ENCODE measurements at regions not wholly inside any gene's neighbourhood (a gene's known extent, or its start where the extent isn't known, plus 50 kb on each side); places are given as distances from the start of the nearest gene placed in this dataset.
"Not testable (repeated sequence)": the region's sequence is repeated elsewhere in the genome, so short reads cannot be mapped to it uniquely, and the experiment has no call there.

DNA sequence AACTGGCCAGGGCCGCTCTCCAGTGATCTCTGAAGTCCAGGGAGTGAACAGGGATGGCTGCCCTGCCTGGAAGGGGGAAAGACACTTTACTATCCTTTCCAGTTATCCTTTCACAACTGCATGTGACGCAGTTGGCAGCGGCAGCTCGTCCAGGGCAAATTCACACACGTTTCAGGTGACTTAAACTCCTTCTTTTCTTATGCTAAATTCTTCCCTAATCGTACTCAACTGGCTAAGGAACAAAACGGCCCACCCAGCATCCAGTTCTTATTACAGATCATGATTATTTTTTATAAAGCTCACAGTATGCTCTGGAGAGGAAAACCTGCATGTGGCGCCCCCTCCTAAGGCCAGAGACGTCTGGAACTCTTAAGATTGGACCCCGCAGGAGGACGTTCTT lies 767.1 kb downstream of the UQCRFS1 start:
- no peak for DNase-seq (ENCODE audit: low read depth)
- no peak overlapping the region for H3K4me3 ChIP-seq (ENCODE audit: control insufficient read depth, low read depth, low read length)
- TF ChIP-seq, protein P1, sequence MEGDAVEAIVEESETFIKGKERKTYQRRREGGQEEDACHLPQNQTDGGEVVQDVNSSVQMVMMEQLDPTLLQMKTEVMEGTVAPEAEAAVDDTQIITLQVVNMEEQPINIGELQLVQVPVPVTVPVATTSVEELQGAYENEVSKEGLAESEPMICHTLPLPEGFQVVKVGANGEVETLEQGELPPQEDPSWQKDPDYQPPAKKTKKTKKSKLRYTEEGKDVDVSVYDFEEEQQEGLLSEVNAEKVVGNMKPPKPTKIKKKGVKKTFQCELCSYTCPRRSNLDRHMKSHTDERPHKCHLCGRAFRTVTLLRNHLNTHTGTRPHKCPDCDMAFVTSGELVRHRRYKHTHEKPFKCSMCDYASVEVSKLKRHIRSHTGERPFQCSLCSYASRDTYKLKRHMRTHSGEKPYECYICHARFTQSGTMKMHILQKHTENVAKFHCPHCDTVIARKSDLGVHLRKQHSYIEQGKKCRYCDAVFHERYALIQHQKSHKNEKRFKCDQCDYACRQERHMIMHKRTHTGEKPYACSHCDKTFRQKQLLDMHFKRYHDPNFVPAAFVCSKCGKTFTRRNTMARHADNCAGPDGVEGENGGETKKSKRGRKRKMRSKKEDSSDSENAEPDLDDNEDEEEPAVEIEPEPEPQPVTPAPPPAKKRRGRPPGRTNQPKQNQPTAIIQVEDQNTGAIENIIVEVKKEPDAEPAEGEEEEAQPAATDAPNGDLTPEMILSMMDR (IDR thresholded peaks at IDR 0.05; ENCODE audit: control insufficient read depth, insufficient read depth, low read depth, low read length, missing control alignments), result no peak

DNA sequence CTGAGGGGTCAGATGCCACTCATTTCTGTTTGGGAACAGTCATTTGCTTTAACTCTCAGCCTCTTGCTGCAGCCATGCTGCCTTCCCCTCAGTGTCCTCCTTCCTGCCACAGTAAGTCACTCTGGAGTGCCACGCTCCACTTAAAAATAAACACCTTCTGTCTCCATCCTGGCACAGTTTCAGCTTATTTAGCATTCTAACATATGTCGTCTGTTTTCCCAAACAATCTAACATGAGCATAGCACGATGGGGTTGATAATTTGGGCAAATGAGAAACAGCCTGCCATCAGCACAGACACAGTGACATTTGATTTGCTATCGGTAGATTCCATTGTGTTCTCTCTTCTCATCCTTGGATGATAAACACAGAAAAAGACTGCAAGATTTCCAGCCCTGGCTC lies 768.6 kb downstream of the UQCRFS1 start:
- TF ChIP-seq, protein P1 (IDR thresholded peaks at IDR 0.05; ENCODE audit: control insufficient read depth, insufficient read depth, low read depth, low read length, missing control alignments), result no peak
- DNase-seq (ENCODE audit: low read depth), result no peak
- H3K4me3 ChIP-seq (ENCODE audit: control insufficient read depth, low read depth, low read length), result no peak overlapping the region

DNA sequence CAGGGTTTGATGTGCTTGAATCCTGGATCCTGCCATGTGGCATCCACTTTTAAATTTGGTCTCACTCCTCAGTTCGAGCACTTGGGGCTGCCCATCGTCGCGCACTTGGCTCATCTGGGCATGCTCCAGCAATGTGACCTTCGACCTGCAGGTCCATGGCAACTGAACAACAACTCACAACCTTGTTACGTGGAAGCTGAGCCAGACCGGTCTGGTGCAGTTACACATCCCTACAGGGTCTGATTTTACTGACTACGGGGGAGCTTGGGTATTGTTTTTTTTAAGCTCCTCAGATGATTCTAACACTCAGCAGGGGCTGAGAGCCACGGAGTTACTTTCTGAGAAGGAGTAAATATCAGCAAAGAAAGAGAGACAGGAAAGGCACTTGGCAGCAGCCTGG lies 769.6 kb downstream of the UQCRFS1 start:
- DNase-seq (ENCODE audit: low read depth), result no peak
- H3K4me3 ChIP-seq (ENCODE audit: control insufficient read depth, low read depth, low read length), result no peak overlapping the region
- TF ChIP-seq, protein P1 (IDR thresholded peaks at IDR 0.05; ENCODE audit: control insufficient read depth, insufficient read depth, low read depth, low read length, missing control alignments), result no peak

DNA sequence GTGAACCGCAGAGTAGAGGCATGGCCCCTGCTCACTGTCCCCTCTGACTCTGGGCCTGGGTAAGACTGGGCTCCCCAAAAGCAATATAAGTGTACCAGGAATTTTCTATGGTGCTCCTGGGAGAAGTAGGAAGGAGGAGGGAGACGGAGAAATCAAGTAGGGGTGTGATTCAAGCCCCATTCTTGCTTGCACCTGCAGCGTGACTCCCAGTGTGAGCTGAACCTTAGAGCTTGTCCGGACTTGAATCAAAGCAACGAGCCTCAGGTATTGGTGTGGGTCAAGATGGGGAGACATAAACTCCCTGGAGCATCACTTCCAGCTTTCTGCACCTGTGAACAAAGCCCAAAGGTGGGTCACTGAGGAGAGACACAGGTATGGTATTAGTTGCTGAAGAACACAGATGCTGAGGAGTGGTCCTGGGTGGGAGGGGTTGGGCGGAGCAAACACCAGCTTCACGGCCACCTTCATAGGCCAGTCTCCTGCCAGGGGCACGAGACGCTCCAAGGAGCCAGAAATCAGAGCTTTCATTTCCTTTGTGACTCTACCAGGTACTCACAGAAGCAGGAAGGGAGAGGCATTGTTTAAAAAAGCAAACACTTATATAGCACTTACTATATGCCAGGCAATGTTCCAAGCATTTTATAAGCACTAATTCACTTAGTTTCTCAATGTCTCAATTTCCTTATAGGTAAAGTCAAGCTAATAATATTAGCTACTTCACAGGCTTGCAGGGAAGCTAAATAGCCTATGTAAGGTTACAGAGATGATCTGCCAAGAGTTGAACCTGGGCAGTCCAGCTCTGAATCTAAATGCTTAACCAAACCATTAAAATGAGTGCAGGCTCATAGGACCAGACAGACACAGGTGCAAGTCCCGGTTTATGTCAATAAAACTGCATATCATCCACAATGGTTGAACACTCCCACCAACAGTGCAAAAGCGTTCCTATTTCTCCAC lies 775.3 kb downstream of the UQCRFS1 start:
- H3K4me3 ChIP-seq (ENCODE audit: control insufficient read depth, low read depth, low read length), result no peak overlapping the region
- no peak for DNase-seq (ENCODE audit: low read depth)
- TF ChIP-seq, protein P1 (IDR thresholded peaks at IDR 0.05; ENCODE audit: control insufficient read depth, insufficient read depth, low read depth, low read length, missing control alignments), result no peak

DNA sequence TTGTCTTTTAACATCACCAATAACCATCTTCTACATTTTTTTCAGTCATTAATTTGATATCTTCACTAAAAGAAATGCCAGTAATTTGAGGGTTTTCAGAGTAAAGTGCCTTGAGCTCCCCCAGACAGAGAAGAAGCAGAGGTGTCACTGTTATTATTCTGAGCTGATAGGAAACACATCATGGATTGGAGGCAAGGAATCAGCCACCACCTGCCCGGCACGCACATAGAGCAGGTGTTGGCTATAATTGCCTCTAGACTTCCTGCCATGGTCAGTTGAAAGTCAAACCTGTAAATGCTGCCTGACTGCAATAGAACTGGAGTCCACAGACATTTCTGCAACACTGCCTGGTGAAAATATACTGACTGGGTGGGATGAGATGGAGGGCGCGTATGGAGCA lies 776.6 kb downstream of the UQCRFS1 start:
- no peak for DNase-seq (ENCODE audit: low read depth)
- TF ChIP-seq, protein P1 (IDR thresholded peaks at IDR 0.05; ENCODE audit: control insufficient read depth, insufficient read depth, low read depth, low read length, missing control alignments), result no peak
- H3K4me3 ChIP-seq (ENCODE audit: control insufficient read depth, low read depth, low read length), result no peak overlapping the region

DNA sequence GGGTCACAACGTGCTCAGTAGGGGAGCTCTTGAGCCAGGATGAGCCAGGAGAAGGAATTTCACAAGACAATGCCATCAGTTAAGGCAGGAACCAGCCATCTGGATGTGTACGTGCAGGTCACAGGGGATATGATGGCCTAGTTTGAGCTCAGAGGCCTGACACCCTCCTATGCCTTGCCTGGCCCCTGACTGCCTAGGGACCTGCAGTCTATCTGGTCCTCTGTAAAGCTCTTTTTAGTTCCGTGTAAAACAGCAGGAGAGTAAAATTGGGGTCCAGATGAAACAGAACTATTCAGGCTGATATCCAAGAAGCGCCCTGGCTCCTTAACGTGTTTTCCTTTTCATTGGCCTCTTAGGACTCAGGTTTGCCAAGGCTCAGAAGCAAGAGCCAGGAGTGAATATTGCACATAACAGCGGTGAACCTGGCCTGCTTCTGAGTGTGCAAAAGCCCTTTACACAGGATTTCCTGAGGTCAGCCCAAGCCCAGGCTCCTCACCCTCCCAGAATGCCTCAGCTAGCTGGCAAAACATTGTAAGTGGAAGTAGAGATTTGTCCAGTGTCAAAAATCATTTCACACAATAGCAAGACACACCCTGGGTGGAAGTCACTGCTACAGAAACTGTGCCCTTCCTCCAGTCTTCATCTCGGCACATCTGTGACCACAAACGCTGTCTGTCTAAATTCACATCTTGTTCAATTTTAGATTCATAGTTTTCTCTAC lies 777.2 kb downstream of the UQCRFS1 start:
- DNase-seq (ENCODE audit: low read depth), result no peak

DNA sequence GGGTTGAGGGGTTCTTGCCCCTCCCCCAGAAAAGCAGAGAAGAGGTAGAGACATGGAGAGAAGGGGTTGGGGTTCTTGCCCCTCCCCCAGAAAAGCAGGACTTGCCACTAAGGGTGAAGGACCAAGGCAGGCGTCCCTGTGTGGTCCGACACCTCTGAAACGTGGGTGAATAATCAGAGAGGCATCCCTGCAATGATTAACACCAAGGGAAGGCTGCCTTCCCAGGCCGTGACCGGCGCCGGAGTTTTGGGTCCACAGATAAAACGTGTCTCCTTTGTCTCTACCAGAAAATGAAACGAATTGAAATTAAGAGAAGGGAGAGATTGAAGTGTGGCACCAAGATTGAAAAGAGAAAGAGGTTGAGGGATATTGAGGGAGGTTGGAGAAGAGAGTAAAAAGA lies 778.2 kb downstream of the UQCRFS1 start:
- not testable (repeated sequence) for H3K4me3 ChIP-seq (ENCODE audit: control insufficient read depth, low read depth, low read length); DNase-seq (ENCODE audit: low read depth)

More for the DNA sequence above, 777.2 kb downstream of the UQCRFS1 start:
- TF ChIP-seq, protein P1 (IDR thresholded peaks at IDR 0.05; ENCODE audit: control insufficient read depth, insufficient read depth, low read depth, low read length, missing control alignments), result no peak
- H3K4me3 ChIP-seq (ENCODE audit: control insufficient read depth, low read depth, low read length), result no peak overlapping the region

DNA sequence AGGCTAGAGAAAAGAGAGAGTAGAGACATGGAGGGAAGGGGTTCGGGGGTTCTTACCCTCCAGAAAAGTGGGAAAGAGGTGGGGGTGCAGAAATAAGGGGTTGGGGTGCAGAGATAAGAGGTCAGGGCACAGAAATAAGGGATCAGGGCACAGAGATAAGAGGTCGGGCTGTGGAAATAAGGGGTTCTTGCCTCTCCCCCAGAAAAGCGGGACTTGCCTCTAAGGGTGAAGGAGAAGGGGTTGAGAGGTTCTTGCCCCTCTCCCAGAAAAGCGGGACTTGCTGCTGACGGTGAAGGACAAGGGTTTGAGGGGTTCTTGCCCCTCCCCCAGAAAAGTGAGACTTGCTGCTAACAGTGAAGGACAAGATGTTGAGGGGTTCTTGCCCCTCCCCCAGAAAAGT lies 778.6 kb downstream of the UQCRFS1 start:
- not testable (repeated sequence) for H3K4me3 ChIP-seq (ENCODE audit: control insufficient read depth, low read depth, low read length); DNase-seq (ENCODE audit: low read depth)

DNA sequence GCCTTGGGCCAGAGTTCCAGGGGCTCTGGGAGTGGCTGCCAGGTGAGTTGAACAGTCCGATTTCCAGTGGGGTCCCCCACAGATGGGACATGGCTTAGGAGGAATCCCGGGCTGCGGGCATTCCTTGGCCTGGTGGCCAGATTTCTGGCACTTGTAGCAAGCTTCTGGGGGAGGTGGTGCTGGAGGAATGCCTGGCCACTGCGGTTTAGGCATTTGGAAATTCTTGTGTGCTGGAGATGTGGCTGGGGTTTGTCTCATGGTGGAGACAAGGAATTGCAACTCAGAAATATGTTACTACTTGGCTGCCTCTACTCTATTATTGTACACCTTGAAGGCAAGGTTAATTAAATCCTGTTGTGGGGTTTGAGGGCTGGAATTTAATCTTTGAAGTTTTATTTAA lies 779.8 kb downstream of the UQCRFS1 start:
- peak; percentile 29 for DNase-seq (ENCODE audit: low read depth)

More for the DNA sequence above, 779.8 kb downstream of the UQCRFS1 start:
- H3K4me3 ChIP-seq (ENCODE audit: control insufficient read depth, low read depth, low read length), result not testable (repeated sequence)
